ENCODE measurements at regions not wholly inside any gene's neighbourhood (a gene's known extent, or its start where the extent isn't known, plus 50 kb on each side); places are given as distances from the start of the nearest gene placed in this dataset.

GRCh38 chr2:67289921-67290371 is 107.2 kb upstream of the ETAA1 start:
- Histone ChIP-seq H3K4me3 (ENCODE audit: low read length) (no peak overlapping the region), H3K36me3 (ENCODE audit: control insufficient read depth, insufficient read depth, low read length) (no peaks in the 10 kb centered on the region), H3K27ac (ENCODE audit: low read length) (no peak overlapping the region), H3K27me3 (ENCODE audit: control insufficient read depth, insufficient read depth, low read length) (no peaks in the 10 kb centered on the region), H3K4me1 (ENCODE audit: control insufficient read depth, insufficient read depth, low read length) (no peaks in the 10 kb centered on the region), H3K9me3 (ENCODE audit: control insufficient read depth, insufficient read depth, low read length) (no peaks in the 10 kb centered on the region)
- H3K4me3 Mint-ChIP-seq, result no peak overlapping the region
- no peak overlapping the region for H3K27ac Mint-ChIP-seq
- DNase-seq (no peak), ATAC-seq (no peak)
- TF ChIP-seq CTCF (IDR thresholded peaks at IDR 0.05), result no peak
- peaks cover 11 to 28% of the 10 kb centered on the region in 2 donors for H3K27me3 Mint-ChIP-seq (ENCODE audit: low read depth in 2 of 2)
- H3K4me1 Mint-ChIP-seq, result no peaks in the 10 kb centered on the region
- WGBS (ENCODE audit: insufficient coverage), result no CpG with 5 or more reads among the region's 1 CpG
- no peaks in the 10 kb centered on the region for H3K36me3 Mint-ChIP-seq
- H3K9me3 Mint-ChIP-seq, result no peaks in the 10 kb centered on the region
- intact Hi-C loops (cut with micrococcal nuclease), result no loop called here

- intact Hi-C loops (cut with micrococcal nuclease), result no loop called here
These were observed 106.5 kb upstream of the ETAA1 start for GRCh38 chr2:67290451-67291290.

GRCh38 chr2:67294218-67294617 is 102.9 kb upstream of the ETAA1 start:
- no peaks in the 10 kb centered on the region for H3K4me1 ChIP-seq (ENCODE audit: control insufficient read depth, insufficient read depth, low read length)
- no peak overlapping the region for H3K27ac ChIP-seq (ENCODE audit: low read length)
- H3K36me3 ChIP-seq (ENCODE audit: control insufficient read depth, insufficient read depth, low read length), result no peaks in the 10 kb centered on the region
- no peak for TF ChIP-seq CTCF (IDR thresholded peaks at IDR 0.05)
- Mint-ChIP-seq H3K27me3 (ENCODE audit: low read depth in 2 of 2) (peaks cover 3 to 16% of the 10 kb centered on the region in 2 donors), H3K36me3 (no peaks in the 10 kb centered on the region), H3K27ac (no peak overlapping the region), H3K4me1 (no peaks in the 10 kb centered on the region), H3K9me3 (no peaks in the 10 kb centered on the region), H3K4me3 (no peak overlapping the region)
- no peaks in the 10 kb centered on the region for H3K27me3 ChIP-seq (ENCODE audit: control insufficient read depth, insufficient read depth, low read length)
- DNase-seq (no peak), ATAC-seq (no peak)
- H3K9me3 ChIP-seq (ENCODE audit: control insufficient read depth, insufficient read depth, low read length), result no peaks in the 10 kb centered on the region
- 100% methylated on average over 1 of the region's 1 CpG for WGBS (ENCODE audit: insufficient coverage)
- intact Hi-C loops (cut with micrococcal nuclease), result no loop called here
- no peak overlapping the region for H3K4me3 ChIP-seq (ENCODE audit: low read length)

More at GRCh38 chr2:67290451-67291290, 106.5 kb upstream of the ETAA1 start:
- Mint-ChIP-seq H3K27ac (no peak overlapping the region), H3K4me1 (no peaks in the 10 kb centered on the region), H3K27me3 (ENCODE audit: low read depth in 2 of 2) (peaks cover 11 to 24% of the 10 kb centered on the region in 2 donors), H3K9me3 (no peaks in the 10 kb centered on the region), H3K4me3 (no peak overlapping the region), H3K36me3 (no peaks in the 10 kb centered on the region)
- Histone ChIP-seq H3K27ac (ENCODE audit: low read length) (no peak overlapping the region), H3K36me3 (ENCODE audit: control insufficient read depth, insufficient read depth, low read length) (no peaks in the 10 kb centered on the region), H3K4me1 (ENCODE audit: control insufficient read depth, insufficient read depth, low read length) (no peaks in the 10 kb centered on the region), H3K4me3 (ENCODE audit: low read length) (no peak overlapping the region), H3K9me3 (ENCODE audit: control insufficient read depth, insufficient read depth, low read length) (no peaks in the 10 kb centered on the region), H3K27me3 (ENCODE audit: control insufficient read depth, insufficient read depth, low read length) (no peaks in the 10 kb centered on the region)
- WGBS (ENCODE audit: insufficient coverage), result 71% methylated on average over 4 of the region's 6 CpGs
- no peak for TF ChIP-seq CTCF (IDR thresholded peaks at IDR 0.05)
- DNase-seq, result no peak
- ATAC-seq, result no peak

Measured in natural killer cell (primary cell).